ENCODE measurements at regions not wholly inside any gene's neighbourhood (a gene's known extent, or its start where the extent isn't known, plus 50 kb on each side); places are given as distances from the start of the nearest gene placed in this dataset.
"Not testable (repeated sequence)": the region's sequence is repeated elsewhere in the genome, so short reads cannot be mapped to it uniquely, and the experiment has no call there.

- DNase-seq (ENCODE audit: low read depth, low spot score), result no peak
Observed at GRCh38 chr4:79611026-79611425, 203.0 kb upstream of the GK2 start.

GRCh38 chr4:79609817-79610216 is 201.8 kb upstream of the GK2 start:
- DNase-seq (ENCODE audit: low read depth, low spot score), result no peak

GRCh38 chr4:79607979-79608378 is 200.0 kb upstream of the GK2 start:
- DNase-seq (ENCODE audit: low read depth, low spot score), result no peak

GRCh38 chr4:79604152-79604551 is 196.1 kb upstream of the GK2 start:
- DNase-seq (ENCODE audit: low read depth, low spot score), result no peak

DNA sequence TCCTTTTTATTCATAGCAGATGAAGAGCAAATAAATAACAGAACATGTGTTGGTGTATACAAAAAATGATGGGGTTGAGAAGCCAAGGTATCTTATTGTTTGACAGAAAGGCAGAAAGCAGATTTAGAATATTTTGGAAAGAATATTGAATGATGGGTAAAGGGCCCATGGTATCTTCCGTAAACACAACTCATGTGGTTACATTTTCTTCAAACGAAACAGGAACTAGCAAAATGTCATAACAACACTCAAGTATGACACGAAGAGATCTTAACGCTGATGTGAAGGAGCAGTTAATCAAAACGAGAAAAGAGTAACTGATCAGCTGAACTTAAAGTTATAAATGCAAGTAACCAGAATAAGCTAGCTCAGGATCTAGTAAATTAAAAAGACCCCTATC is 195.7 kb upstream of the GK2 start:
- no peak for DNase-seq (ENCODE audit: low read depth, low spot score)

DNA sequence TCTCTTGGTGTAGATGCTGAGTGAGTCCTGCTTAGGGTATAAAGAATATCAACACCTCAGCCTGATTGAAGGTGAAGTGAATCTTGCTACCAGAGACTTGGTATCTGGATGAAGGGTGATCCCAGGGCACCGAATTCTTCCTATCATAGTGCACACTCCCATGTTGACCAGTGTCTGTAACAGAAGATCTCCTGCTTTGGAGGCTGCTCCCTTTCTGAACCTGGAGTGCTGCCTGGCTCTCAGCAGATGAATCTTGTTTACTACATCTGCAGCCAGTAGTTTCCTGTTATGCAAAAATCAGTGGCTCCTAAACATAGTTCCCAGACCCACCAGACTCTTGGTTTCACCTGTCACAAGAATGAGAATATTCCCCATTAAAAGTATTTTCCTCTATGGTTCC is 191.7 kb upstream of the GK2 start:
- no peak for DNase-seq (ENCODE audit: low read depth, low spot score)

DNA sequence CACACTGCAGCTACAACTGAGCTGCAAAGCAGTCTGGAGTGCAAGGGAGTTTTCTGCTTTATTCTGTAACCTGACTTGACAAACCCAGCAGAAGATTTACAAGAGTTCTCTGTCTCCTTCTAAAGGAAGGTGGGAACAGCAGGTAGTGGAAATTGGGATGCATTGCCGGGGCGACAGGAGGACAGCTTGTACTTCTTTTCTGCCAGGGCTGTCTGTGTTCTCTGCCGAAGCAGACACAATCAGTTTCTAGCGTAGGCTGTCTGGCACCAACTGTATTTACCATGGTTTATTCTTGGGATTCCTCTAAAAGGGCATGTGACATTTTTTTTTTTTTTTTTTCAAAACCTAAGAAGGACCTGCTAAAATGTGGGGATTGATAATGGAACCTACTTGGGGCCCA is 190.8 kb upstream of the GK2 start:
- DNase-seq (ENCODE audit: low read depth, low spot score), result no peak

- no peak for DNase-seq (ENCODE audit: low read depth, low spot score)
Observed at GRCh38 chr4:79598214-79598613, 190.2 kb upstream of the GK2 start.

DNA sequence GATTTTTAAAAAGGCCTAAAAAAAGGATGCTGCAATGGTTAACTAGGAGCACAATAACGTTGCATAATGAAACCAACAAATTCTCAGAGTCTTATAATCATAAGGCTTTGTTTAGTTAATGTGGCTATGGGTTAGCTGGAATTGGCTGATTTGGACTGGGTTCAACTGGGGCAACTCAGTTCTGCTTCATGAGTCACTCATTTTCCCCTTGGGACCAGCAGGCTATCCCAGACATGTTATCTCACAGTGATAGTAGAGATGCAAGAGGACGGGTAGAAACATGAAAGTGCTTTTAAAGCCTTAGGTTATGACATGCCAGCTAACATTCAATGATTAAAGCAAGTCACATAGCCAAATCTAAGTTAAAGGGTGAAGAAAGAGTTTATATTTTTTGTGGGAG is 189.2 kb upstream of the GK2 start:
- no peak for DNase-seq (ENCODE audit: low read depth, low spot score)

DNA sequence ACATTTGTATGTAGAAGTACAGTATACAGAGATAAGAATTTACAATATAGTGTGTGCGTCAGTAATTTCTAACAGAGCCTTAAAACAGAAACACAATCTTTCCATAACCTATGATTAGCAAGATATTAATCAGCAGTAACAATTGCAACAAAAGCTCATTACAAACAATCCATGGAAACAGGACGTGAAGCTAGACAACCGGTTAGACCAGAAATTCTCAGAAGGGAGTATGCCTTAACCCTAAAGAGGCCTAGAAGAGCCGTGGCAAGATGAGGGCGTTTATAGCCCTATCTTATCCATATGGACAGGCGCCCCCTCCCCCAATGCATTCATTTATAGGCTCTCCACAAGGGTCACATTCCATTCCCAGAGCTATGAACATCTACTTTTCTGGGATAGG is 184.2 kb upstream of the GK2 start:
- DNase-seq (ENCODE audit: low read depth, low spot score), result not testable (repeated sequence)

- DNase-seq (ENCODE audit: low read depth, low spot score), result no peak
Observed at GRCh38 chr4:79588679-79589078, 180.7 kb upstream of the GK2 start.

DNA sequence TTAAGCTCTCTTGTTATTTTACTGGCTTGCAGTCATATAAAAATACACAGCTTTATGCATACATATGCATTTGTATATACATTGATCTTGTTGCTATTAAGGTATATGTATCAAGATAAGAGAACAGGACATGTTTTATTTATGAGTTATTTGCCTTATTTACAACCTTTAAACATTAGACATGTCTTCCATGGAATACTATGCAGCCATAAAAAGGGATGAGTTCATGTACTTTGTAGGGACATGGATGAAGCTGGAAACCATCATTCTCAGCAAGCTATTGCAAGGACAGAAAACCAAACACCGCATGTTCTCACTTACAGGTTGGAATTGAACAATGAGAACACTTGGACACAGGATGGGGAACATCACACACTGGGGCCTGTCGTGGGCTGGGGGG is 179.2 kb upstream of the GK2 start:
- not testable (repeated sequence) for DNase-seq (ENCODE audit: low read depth, low spot score)

- no peak for DNase-seq (ENCODE audit: low read depth, low spot score)
Observed at GRCh38 chr4:79585834-79586233, 177.8 kb upstream of the GK2 start.

- DNase-seq (ENCODE audit: low read depth, low spot score), result no peak
Observed at GRCh38 chr4:79585330-79585729, 177.3 kb upstream of the GK2 start.

GRCh38 chr4:79584902-79585301 is 176.9 kb upstream of the GK2 start:
- no peak for DNase-seq (ENCODE audit: low read depth, low spot score)

GRCh38 chr4:79584352-79584751 is 176.3 kb upstream of the GK2 start:
- DNase-seq (ENCODE audit: low read depth, low spot score), result no peak

GRCh38 chr4:79578606-79579005 is 170.6 kb upstream of the GK2 start:
- no peak for DNase-seq (ENCODE audit: low read depth, low spot score)

GRCh38 chr4:79576429-79576753 is 168.4 kb upstream of the GK2 start:
- DNase-seq (ENCODE audit: low read depth, low spot score), result no peak

DNA sequence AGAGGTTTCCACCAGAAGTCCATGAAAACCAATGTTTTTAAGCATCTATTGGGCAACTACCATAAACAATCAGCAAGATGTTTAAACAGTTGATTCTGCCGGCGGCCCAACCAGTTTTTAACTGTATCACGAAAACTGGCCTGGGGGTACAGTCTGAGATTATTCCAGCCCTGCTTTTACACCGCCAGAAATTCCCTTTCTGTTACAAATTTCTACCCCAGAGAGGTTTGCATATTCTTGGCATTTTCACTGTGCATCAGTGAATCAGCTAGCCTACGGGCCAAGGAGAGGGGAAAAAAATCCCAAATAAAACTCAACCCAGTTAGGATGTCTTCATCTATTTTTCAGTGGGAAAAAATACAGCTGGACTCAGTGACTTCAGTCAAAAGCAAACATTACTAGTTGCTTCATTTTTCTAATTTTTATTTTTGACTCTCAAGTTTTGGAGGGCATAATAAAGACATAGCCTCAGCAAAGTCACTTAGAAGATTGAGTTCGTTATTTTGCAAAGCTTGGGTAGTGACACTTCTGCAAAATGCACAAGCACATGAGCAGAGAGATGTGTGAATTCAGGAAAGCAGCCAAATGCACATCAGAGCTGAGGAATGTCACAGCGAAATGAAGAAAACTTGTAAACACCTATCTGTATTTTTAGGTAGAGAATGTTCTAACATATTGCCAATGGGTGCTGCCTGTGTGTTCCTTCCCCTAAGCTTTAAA is 167.8 kb upstream of the GK2 start:
- no peak for DNase-seq (ENCODE audit: low read depth, low spot score)

DNA sequence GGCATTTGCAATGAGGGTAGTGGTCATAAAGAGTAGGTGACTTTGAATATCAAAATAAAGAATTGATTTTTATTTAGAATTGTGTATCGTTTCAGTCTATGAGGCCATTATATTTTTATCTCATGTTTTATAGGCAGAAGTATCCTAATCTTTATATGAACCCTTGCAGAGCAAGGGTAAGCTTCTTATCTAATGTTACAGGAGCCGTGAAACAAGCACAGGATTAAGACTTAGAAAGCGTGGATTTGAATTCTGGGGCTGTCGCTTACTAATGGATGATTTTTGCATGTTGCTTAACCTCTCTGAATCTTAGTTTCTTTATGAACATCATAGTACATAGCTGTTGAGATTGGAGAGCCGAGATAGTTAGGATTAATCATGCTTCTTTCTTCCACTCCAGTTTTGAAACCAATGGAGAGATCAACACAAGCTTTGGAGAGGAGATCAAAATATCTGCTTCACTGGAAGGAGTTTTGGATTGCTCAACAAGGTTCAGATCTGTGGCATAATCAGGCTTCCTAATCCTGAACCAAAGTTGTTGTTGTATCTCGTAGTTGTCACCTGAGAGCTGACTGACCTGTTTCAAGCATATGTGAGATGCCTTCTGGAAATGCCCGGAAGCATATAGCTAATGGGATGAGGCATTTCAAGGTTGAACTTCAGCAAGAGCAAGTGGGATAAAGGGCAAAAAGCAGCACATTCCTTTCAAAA is 166.9 kb upstream of the GK2 start:
- DNase-seq (ENCODE audit: low read depth, low spot score), result no peak

GRCh38 chr4:79563219-79563618 is 155.2 kb upstream of the GK2 start:
- DNase-seq (ENCODE audit: low read depth, low spot score), result no peak

DNA sequence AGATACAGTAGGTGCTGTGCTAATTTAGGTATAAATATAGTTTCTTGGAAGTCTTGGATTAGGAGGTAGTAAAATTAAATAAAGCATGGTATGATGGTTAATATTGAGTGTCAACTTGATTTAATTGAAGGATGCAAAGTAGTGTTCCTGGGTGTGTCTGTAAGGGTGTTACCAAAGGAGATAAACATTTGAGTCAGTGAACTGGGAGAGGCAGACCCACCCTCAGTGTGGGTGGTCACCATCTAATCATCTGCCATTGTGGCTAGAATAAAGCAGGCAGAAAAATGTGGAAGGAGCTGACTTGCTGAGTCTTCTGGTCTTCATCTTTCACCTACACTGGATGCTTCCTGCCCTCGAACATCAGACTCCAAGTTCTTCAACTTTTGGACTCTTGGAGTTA is 153.7 kb upstream of the GK2 start:
- no peak for DNase-seq (ENCODE audit: low read depth, low spot score)

GRCh38 chr4:79559398-79559797 is 151.4 kb upstream of the GK2 start:
- not testable (repeated sequence) for DNase-seq (ENCODE audit: low read depth, low spot score)

DNA sequence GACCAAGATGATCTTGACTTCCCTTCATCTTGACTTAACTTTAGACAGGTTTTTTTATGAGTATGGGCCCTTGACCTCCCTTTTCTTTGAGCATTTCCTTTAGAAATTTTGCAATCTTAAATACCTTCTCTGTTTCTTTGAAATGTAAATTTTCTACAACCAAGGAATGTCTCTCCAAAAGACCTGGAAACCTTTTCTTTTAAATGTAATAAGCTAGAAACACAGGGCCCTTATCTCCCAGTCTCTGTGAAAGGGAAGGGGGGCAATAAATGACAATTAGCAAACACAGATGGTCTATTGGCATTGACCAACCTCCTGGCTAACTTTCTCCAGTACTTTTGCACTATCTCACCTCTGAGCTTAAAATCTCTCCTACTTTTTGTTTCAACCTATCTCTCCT is 144.3 kb upstream of the GK2 start:
- DNase-seq (ENCODE audit: low read depth, low spot score), result no peak
